ENCODE measurements at regions not wholly inside any gene's neighbourhood (a gene's known extent, or its start where the extent isn't known, plus 50 kb on each side); places are given as distances from the start of the nearest gene placed in this dataset.
"Not testable (repeated sequence)": the region's sequence is repeated elsewhere in the genome, so short reads cannot be mapped to it uniquely, and the experiment has no call there.

GRCh38 chr4:81330018-81330417 is 115.0 kb upstream of the PRKG2 start:
- no peak overlapping the region for H3K4me3 ChIP-seq (ENCODE audit: control insufficient read depth, low read depth, low read length)
- DNase-seq (ENCODE audit: low read depth) = no peak
- no peak for TF ChIP-seq CTCF (conservative IDR thresholded peaks at IDR 0.05; ENCODE audit: control insufficient read depth, insufficient read depth, low read depth, low read length)

- no peak for TF ChIP-seq CTCF (conservative IDR thresholded peaks at IDR 0.05; ENCODE audit: control insufficient read depth, insufficient read depth, low read depth, low read length)
- no peak overlapping the region for H3K4me3 ChIP-seq (ENCODE audit: control insufficient read depth, low read depth, low read length)
- no peak for DNase-seq (ENCODE audit: low read depth)
Observed at GRCh38 chr4:81326581-81326980, 111.6 kb upstream of the PRKG2 start.

- not testable (repeated sequence) for DNase-seq (ENCODE audit: low read depth); H3K4me3 ChIP-seq (ENCODE audit: control insufficient read depth, low read depth, low read length)
Observed at GRCh38 chr4:81324594-81324993, 109.6 kb upstream of the PRKG2 start.

- no peak for TF ChIP-seq CTCF (conservative IDR thresholded peaks at IDR 0.05; ENCODE audit: control insufficient read depth, insufficient read depth, low read depth, low read length)
- no peak for DNase-seq (ENCODE audit: low read depth)
- H3K4me3 ChIP-seq (ENCODE audit: control insufficient read depth, low read depth, low read length) = no peak overlapping the region
Observed at GRCh38 chr4:81319657-81320056, 104.6 kb upstream of the PRKG2 start.

- H3K4me3 ChIP-seq (ENCODE audit: control insufficient read depth, low read depth, low read length) = no peak overlapping the region
- TF ChIP-seq CTCF (conservative IDR thresholded peaks at IDR 0.05; ENCODE audit: control insufficient read depth, insufficient read depth, low read depth, low read length) = no peak
- peak; percentile 73 for DNase-seq (ENCODE audit: low read depth)
Observed at GRCh38 chr4:81314897-81315470, 100.0 kb upstream of the PRKG2 start.

- DNase-seq (ENCODE audit: low read depth) = peak; percentile 90
- no peak overlapping the region for H3K4me3 ChIP-seq (ENCODE audit: control insufficient read depth, low read depth, low read length)
- TF ChIP-seq CTCF (conservative IDR thresholded peaks at IDR 0.05; ENCODE audit: control insufficient read depth, insufficient read depth, low read depth, low read length) = no peak
Observed at GRCh38 chr4:81314196-81314896, 99.3 kb upstream of the PRKG2 start.

GRCh38 chr4:81307991-81308390 is 93.0 kb upstream of the PRKG2 start:
- TF ChIP-seq CTCF (conservative IDR thresholded peaks at IDR 0.05; ENCODE audit: control insufficient read depth, insufficient read depth, low read depth, low read length) = no peak
- no peak overlapping the region for H3K4me3 ChIP-seq (ENCODE audit: control insufficient read depth, low read depth, low read length)
- DNase-seq (ENCODE audit: low read depth) = no peak

Data from fibroblast of mammary gland (primary cell).